Lower leg skin (tissue), 4 donors: ENCODE measurements at regions not wholly inside any gene's neighbourhood (a gene's known extent, or its start where the extent isn't known, plus 50 kb on each side); places are given as distances from the start of the nearest gene placed in this dataset.
"Not testable (repeated sequence)": the region's sequence is repeated elsewhere in the genome, so short reads cannot be mapped to it uniquely, and the experiment has no call there.

Experiments
- DNase-seq, 2 donors: peaks; one replicate each; pipeline ENCODE4 v3.0.0-alpha.2; 2019; ENCODE audit warnings: low spot score in 2 of 2
- H3K4me3 ChIP-seq: fragments of 200-600 bp; sonication (generic); 2 replicates; pipeline ENCODE4 v1.5.1; 2017; ENCODE audit warnings: mild to moderate bottlenecking, low read depth; ENCODE audit not compliant: poor library complexity, severe bottlenecking
- POLR2A ChIP-seq, 2 donors: fragments of 450-650 bp; IDR thresholded peaks; one replicate each; pipeline ENCODE4 v1.6.1; 2016 to 2017; ENCODE audit warnings: antibody characterized with exemption in 2 of 2, mild to moderate bottlenecking in 1 of 2, moderate library complexity in 1 of 2
- WGBS, 2 donors: methylation state at CpG; one replicate each; pipeline ENCODE4 v1.1.5; 2018; 5-methylcytosine and 5-hydroxymethylcytosine counted together
- intact Hi-C: fragments of 100-400 bp; cut with DNase I; formaldehyde crosslinking; loops from one replicate; pipeline ENCODE4 v1.15.0; 2023; ENCODE audit warnings: low total_unique reads
- TF ChIP-seq, protein P1 (sequence below), 3 donors: fragments of 450-650 bp; IDR thresholded peaks; one replicate each; pipeline ENCODE4 v1.5.1; 2016; ENCODE audit warnings: antibody characterized with exemption in 3 of 3, mild to moderate bottlenecking in 3 of 3, moderate library complexity in 2 of 3

DNA sequence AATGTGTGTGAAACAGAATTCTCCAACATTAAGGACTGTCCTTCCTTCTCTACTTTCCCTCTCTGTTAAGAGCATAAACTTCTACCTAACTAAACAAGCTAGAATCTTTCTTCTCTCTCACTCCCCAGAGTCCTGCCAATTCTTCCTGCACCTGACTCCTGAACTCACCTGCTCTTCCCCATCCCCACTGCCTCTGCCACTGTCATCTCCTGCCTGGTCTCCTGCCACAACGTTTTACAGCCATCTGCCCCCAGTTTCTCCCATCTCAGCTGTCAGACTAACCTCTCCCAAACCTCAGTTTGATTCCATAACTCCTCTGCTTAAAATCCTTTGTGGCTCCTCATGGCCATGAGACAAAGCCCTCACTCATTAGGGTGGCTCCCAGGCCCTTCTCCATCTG is 119.8 kb upstream of the FOXN2 start:
- intact Hi-C loops: no loop called here
- no peak overlapping the region for H3K4me3 ChIP-seq
- TF ChIP-seq POLR2A (IDR thresholded peaks at IDR 0.05): no peak
- TF ChIP-seq, protein P1, sequence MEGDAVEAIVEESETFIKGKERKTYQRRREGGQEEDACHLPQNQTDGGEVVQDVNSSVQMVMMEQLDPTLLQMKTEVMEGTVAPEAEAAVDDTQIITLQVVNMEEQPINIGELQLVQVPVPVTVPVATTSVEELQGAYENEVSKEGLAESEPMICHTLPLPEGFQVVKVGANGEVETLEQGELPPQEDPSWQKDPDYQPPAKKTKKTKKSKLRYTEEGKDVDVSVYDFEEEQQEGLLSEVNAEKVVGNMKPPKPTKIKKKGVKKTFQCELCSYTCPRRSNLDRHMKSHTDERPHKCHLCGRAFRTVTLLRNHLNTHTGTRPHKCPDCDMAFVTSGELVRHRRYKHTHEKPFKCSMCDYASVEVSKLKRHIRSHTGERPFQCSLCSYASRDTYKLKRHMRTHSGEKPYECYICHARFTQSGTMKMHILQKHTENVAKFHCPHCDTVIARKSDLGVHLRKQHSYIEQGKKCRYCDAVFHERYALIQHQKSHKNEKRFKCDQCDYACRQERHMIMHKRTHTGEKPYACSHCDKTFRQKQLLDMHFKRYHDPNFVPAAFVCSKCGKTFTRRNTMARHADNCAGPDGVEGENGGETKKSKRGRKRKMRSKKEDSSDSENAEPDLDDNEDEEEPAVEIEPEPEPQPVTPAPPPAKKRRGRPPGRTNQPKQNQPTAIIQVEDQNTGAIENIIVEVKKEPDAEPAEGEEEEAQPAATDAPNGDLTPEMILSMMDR (IDR thresholded peaks at IDR 0.05): no peak
- WGBS, 2 donors: 40 to 44% methylated on average over 1 of the region's 1 CpG
- DNase-seq: no peak

DNA sequence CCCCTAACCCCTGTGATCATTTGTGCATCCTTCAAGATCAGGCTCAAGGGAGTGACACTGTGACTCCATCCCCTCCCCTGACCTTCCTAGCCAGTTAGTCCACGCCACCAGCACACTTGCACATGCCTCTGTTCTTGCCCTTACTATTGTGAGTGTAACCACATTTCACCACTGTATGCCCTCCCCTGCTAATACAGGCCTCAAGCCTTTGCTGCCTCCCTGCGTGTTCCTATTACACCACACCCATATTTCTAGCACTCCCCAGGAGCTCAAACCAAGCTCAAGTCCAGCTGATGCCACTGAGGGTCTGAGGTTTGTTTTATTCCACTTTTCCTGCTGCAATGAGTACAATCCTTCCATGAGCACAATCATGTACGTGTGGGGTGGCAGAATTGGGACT is 119.3 kb upstream of the FOXN2 start:
- WGBS, 2 donors: 97 to 99% methylated on average over 3 of the region's 3 CpGs
- intact Hi-C loops: no loop called here
- no peak for TF ChIP-seq POLR2A (IDR thresholded peaks at IDR 0.05)
- TF ChIP-seq, protein P1 (IDR thresholded peaks at IDR 0.05): no peak
- H3K4me3 ChIP-seq: no peak overlapping the region
- peak in 1 of 2 donors; percentile 53 for DNase-seq

DNA sequence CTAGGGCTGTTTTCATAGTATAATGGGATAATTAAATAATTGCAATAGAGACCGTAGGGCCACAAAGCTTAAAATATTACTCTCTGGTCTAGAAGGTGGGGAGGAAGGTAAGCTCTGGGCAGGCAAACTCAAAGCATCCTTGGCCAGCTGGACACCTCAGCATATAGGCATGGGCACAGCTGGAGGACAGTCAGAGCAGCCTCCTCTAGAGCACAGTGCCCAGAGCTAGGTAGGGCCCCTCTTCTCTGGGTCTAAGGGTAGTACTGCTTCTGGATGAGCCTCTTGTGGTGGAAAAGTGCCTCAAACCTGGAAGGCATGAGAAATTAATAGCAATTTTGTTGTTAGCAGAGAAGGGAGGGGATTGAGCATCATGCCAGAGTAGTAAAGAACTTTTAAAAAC is 116.9 kb upstream of the FOXN2 start:
- 70 to 87% methylated on average over 1 of the region's 1 CpG for WGBS, 2 donors
- intact Hi-C loops: no loop called here
- TF ChIP-seq, protein P1 (IDR thresholded peaks at IDR 0.05): no peak
- TF ChIP-seq POLR2A (IDR thresholded peaks at IDR 0.05): no peak
- H3K4me3 ChIP-seq: no peak overlapping the region
- DNase-seq: no peak

GRCh38 chr2:48198371-48198770 is 116.1 kb upstream of the FOXN2 start:
- WGBS, 2 donors: 86 to 88% methylated on average over 1 of the region's 1 CpG

DNA sequence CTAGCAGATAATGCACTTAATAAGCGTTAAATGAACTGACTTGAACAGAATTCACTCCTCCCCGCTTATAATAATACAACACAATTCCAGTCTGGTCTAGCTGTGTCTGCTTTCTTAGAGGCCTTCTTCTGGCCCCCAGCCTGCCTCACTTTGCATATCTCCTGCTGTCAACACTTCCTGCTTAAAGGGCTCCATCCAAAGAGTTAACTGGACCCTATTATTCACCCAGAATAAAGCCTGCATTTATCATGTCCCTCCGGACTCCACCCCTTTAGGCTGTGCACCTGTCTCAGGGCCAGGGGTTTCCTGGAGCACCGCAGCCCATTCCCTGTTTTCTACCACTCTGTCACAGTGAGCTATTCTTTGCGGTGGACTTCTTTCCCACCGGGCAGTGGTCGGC is 115.4 kb upstream of the FOXN2 start:
- intact Hi-C loops: no loop called here
- TF ChIP-seq POLR2A (IDR thresholded peaks at IDR 0.05): no peak
- TF ChIP-seq, protein P1 (IDR thresholded peaks at IDR 0.05): no peak
- 84 to 90% methylated on average over 7 of the region's 7 CpGs for WGBS, 2 donors
- no peak for DNase-seq
- H3K4me3 ChIP-seq: no peak overlapping the region

More at GRCh38 chr2:48198371-48198770, 116.1 kb upstream of the FOXN2 start:
- no peak overlapping the region for H3K4me3 ChIP-seq
- DNase-seq: no peak
- intact Hi-C loops: no loop called here
- no peak for TF ChIP-seq POLR2A (IDR thresholded peaks at IDR 0.05)
- TF ChIP-seq, protein P1 (IDR thresholded peaks at IDR 0.05): no peak

DNA sequence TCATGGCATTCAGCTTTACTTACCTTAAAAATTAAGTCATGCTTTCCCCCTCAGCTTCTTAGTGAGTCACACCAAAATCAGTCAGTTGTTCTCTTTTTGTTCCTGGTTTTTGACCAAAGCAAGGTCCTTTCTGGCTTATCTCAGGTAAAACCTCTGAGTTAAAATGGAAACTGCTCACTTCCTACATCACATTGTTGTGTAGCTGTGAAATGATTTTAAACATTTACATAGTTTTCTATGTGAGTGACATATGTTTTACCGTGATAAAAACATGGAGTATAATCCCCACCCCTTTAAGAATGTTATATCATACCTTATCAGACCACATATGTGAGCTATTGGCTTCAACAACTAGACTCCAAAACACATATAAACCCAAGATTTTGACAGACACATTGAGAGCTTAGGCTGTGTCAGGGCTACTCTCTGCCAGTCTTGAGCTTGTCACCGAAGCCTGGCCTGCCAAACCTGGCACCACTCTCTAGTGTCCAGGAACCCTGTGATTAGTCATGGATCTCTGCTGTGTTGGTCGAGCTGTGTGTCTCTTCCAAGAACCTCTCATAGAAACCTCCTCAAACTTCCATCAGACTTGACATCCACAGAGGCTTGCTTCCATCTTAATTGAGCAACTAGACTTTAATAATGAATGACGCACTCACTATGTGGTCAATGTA is 113.7 kb upstream of the FOXN2 start:
- no peak overlapping the region for H3K4me3 ChIP-seq
- no peak for DNase-seq
- TF ChIP-seq, protein P1 (IDR thresholded peaks at IDR 0.05): no peak
- no peak for TF ChIP-seq POLR2A (IDR thresholded peaks at IDR 0.05)
- intact Hi-C loops: no loop called here
- 91 to 96% methylated on average over 4 of the region's 4 CpGs for whole genome bisulfite sequencing, 2 donors

- intact Hi-C loops, H3K4me3 ChIP-seq, DNase-seq: not testable (repeated sequence)
- 88 to 94% methylated on average over 2 of the region's 2 CpGs for WGBS, 2 donors
Measured at GRCh38 chr2:48201435-48201834, 113.0 kb upstream of the FOXN2 start.
